Loucy (cell line): ENCODE measurements at regions not wholly inside any gene's neighbourhood (a gene's known extent, or its start where the extent isn't known, plus 50 kb on each side); places are given as distances from the start of the nearest gene placed in this dataset.

ENCODE experiments used
- CTCF ChIP-seq: fragments of 200-600 bp; sonication (generic); conservative IDR thresholded peaks from 2 replicates; pipeline ENCODE4 v1.5.1; 2014; ENCODE audit warnings: mild to moderate bottlenecking, antibody characterized with exemption, low read length
- EZH2phosphoT487 ChIP-seq: fragments of 200-600 bp; IDR thresholded peaks from 2 replicates; pipeline ENCODE4 v1.6.1; 2018; ENCODE audit warnings: antibody characterized with exemption, mild to moderate bottlenecking, moderate library complexity, borderline replicate concordance

GRCh38 chr2:830419-831224 lies 120.0 kb upstream of the SNTG2 start:
- TF ChIP-seq CTCF (no peak), EZH2phosphoT487 (no peak)
